ENCODE measurements at regions not wholly inside any gene's neighbourhood (a gene's known extent, or its start where the extent isn't known, plus 50 kb on each side); places are given as distances from the start of the nearest gene placed in this dataset.

GRCh38 chr9:134218230-134218629 lies 53.9 kb upstream of the RNU6ATAC start:
- TF ChIP-seq CTCF (IDR thresholded peaks at IDR 0.05; ENCODE audit: extremely low read depth in 1 of 2, insufficient read depth in 1 of 2, low read depth in 1 of 2, low read length in 2 of 2) (no peak), POLR2AphosphoS5 (IDR thresholded peaks at IDR 0.05; ENCODE audit: insufficient read depth, low read depth, low read length) (no peak), POLR2A (IDR thresholded peaks at IDR 0.05; ENCODE audit: low read depth, low read length) (no peak), EZH2 (IDR thresholded peaks at IDR 0.05; ENCODE audit: borderline replicate concordance, low read depth, low read length, severe bottlenecking) (no peak)

Data from endothelial cell of umbilical vein (primary cell).